ENCODE measurements at regions not wholly inside any gene's neighbourhood (a gene's known extent, or its start where the extent isn't known, plus 50 kb on each side); places are given as distances from the start of the nearest gene placed in this dataset.
"Not testable (repeated sequence)": the region's sequence is repeated elsewhere in the genome, so short reads cannot be mapped to it uniquely, and the experiment has no call there.

DNA sequence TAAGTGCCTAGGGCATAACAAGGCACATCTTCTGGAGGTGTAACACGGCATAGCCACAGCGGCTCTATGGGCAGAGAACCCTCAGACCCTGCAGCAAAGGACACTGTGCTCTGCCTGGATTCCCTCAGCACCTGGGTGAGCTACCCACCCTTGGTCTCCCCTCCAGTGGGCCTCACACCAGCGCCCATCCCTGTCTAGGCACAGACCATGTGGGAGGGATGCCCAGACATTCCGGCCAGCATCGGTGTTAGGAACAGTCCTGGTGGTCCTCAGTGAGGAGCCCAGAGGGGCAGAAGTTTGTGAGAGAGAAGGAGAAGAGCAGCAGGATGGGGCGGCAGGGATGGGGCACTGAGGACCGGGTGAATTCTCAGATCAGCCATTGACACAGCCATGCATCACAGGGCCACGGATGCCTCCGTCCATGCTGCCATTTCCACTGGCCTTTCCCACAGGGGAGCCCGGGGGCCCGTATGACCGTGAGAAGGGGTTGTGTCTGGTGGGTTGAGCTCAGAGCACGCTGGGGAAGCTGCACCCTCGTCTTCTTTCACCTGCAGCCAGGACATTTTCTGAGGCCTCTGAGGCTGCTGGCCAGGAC is 282.7 kb upstream of the SFSWAP start:
- TF ChIP-seq, protein P1, sequence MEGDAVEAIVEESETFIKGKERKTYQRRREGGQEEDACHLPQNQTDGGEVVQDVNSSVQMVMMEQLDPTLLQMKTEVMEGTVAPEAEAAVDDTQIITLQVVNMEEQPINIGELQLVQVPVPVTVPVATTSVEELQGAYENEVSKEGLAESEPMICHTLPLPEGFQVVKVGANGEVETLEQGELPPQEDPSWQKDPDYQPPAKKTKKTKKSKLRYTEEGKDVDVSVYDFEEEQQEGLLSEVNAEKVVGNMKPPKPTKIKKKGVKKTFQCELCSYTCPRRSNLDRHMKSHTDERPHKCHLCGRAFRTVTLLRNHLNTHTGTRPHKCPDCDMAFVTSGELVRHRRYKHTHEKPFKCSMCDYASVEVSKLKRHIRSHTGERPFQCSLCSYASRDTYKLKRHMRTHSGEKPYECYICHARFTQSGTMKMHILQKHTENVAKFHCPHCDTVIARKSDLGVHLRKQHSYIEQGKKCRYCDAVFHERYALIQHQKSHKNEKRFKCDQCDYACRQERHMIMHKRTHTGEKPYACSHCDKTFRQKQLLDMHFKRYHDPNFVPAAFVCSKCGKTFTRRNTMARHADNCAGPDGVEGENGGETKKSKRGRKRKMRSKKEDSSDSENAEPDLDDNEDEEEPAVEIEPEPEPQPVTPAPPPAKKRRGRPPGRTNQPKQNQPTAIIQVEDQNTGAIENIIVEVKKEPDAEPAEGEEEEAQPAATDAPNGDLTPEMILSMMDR (IDR thresholded peaks at IDR 0.05; ENCODE audit: control insufficient read depth, extremely low read depth, insufficient read depth), result no peak
- no peak for DNase-seq (ENCODE audit: low read depth)
- no peak overlapping the region for H3K4me3 ChIP-seq (ENCODE audit: low read depth, low read length)

DNA sequence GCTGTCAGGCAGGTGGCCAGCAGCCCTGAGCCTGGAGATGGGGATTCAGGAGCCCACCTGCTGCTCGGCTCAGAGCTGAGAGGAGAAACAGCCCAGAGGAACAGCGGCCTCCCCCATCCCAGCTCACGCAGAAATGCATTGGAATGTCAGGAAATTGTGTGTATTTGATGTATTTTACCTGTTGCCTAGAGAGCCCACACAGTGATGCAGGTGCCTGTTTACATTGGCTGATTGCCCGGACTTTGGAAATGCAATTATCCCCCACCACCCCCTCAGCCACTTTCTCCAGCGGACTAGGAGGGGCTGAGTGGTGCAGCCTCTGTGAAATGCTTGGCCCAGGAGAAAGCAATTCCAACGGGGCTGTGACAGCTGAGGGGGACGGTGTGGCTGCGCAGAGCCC is 281.7 kb upstream of the SFSWAP start:
- DNase-seq (ENCODE audit: low read depth); H3K4me3 ChIP-seq (ENCODE audit: low read depth, low read length): not testable (repeated sequence)

DNA sequence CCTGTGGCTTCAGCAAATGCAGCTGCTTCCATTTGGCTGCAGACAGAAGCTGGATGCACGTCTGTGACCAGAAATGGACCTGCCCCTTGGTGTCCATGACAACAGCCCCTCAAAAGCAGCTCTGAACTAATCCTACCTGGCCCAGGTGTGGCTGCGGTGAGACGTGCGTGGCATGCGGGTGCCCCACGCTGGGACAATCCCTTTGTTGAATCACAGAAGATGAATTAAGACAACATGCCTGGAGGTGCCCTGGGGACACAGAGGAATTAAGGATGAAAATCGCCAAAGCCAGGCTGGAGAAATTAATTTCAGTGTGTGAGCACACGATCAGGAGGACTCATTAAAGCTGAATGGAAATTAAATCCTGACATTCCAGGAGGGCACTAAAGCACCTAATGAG is 281.2 kb upstream of the SFSWAP start:
- H3K4me3 ChIP-seq (ENCODE audit: low read depth, low read length); DNase-seq (ENCODE audit: low read depth): not testable (repeated sequence)

DNA sequence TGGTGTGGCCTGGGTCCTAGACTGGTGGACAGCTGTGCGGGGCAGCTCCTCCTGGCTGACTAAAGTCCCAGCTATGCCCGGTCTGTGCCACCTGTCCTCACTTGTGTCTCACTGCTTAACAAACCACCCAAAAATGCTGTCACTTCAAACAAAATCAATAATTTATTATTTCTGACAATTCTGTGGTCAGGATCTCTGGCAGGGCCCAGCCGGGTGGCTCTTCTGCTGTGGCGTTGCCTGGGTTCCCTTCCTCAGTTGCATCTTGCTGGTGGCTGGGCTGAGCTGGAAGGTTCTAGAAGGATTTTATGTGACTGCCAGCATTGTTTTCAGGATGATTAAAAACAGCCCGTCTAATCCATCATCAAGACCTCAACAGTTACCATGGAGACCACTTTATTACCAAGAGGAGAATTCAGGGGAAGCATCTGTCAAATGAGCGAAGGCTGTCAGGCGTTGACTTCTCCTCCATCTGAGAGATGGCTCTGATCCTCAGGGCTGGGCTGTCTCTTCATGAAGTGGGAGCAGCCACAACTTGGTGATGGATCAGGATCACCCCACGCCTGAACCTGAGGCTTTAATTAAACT is 280.6 kb upstream of the SFSWAP start:
- TF ChIP-seq, protein P1 (IDR thresholded peaks at IDR 0.05; ENCODE audit: control insufficient read depth, extremely low read depth, insufficient read depth), result no peak
- no peak for DNase-seq (ENCODE audit: low read depth)
- H3K4me3 ChIP-seq (ENCODE audit: low read depth, low read length), result no peak overlapping the region

DNA sequence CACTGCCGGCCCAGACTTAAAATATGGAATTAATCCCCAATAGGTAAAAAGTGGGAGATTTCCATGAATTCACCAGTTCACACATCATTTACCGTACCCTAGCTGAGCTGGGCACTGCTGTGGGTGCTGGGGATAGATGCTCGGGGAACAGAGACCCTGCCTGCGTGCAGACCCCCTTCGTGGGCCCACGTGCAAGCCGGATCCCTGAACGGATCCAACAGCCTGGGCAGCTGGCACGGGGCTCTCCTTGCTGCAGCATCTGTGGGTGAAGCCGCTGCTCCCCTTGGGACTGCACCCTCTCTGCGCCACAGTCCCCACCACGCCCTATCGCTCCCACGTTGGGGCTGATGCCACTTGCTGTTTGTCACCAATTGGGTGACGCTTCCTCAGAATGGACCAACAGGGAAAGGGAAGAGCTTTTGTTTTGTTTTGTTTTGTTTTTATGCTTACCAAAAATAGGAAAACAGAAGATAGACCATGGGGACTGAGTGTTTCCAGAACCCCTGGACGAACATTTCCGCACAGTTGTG is 279.7 kb upstream of the SFSWAP start:
- H3K4me3 ChIP-seq (ENCODE audit: low read depth, low read length); DNase-seq (ENCODE audit: low read depth): not testable (repeated sequence)

DNA sequence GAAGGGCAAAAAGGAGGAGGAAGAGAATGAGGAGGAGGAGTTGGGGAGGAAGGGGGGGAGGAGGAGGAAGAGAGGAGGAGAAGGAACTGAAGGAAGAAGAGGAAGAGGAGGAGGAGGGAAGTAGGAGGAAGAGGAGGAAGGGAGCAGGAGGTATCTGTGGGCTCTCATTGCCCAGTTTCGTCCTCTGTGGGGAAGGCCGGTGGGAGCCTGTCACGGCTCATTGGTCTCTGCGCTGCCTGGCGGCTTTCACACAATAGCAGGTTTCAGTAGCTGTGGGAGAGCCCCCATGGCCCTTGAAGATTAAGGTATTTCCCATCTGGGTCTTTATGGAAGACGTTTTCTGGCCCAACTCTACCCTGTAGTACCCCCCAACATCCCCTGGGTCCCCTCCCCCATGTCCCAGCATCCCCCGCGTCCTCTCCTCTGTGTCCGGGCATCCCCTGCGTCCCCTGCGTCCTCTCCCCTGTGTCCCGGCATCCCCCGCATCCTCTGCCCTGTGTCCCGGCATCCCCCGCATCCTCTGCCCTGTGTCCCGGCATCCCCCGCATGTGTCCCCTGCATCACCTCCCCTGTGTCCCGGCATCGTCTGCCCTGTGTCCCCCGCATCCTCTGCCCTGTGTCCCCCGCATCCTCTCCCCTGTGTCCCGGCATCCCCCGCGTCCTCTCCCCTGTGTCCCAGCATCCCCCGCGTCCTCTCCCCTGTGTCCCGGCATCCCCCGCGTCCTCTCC is 278.2 kb upstream of the SFSWAP start:
- DNase-seq (ENCODE audit: low read depth), result no peak
- TF ChIP-seq, protein P1 (IDR thresholded peaks at IDR 0.05; ENCODE audit: control insufficient read depth, extremely low read depth, insufficient read depth), result no peak

DNA sequence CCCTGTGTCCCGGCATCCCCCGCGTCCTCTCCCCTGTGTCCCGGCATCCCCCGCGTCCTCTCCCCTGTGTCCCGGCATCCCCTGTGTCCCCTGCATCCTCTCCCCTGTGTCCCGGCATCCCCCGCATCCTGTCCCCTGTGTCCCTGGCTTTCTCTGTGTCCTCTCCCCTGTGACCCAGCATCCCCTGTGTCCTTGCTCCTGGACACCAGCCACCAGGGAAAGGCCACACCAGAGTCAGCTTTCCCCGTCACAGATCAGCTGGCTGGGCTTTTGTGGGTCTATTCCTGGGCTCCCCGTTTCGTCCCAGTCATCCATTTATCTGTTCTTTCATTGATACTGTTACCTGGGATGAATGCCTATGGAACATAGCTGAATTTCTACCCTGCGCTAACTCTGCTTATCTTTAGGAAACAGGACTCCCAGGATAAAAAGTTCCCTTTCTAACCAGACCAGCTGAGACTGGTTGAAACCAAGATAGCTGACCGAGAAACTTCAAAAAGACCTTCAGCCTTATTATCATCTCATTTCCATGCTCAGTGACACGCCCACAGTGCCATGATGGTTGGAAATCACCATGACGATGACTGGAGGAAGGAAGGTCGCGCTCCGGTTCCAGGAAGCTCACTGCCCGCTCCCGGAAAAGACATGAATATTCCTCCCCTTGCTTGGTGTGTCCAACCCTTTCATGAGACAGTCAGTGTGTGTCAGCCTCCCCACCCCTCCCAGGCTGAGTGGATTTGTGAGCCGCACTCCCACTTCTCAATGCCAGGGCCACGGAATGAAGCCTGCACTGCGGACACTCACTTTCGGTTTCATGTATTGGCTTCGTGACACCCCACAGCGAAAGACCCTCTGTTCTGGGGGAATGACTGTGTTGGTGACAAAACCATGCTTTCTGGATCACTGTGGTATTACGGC is 276.4 kb upstream of the SFSWAP start:
- DNase-seq (ENCODE audit: low read depth), result no peak
- TF ChIP-seq, protein P1 (IDR thresholded peaks at IDR 0.05; ENCODE audit: control insufficient read depth, extremely low read depth, insufficient read depth), result no peak
- no peak overlapping the region for H3K4me3 ChIP-seq (ENCODE audit: low read depth, low read length)

More for the DNA sequence above, 278.2 kb upstream of the SFSWAP start:
- H3K4me3 ChIP-seq (ENCODE audit: low read depth, low read length), result no peak overlapping the region

All from LNCaP clone FGC (cell line).